ENCODE measurements at regions not wholly inside any gene's neighbourhood (a gene's known extent, or its start where the extent isn't known, plus 50 kb on each side); places are given as distances from the start of the nearest gene placed in this dataset.

- no peak for DNase-seq (ENCODE audit: low read depth)
- no peak overlapping the region for H3K4me3 ChIP-seq (ENCODE audit: low read depth, low read length)
- no peak for TF ChIP-seq CTCF (IDR thresholded peaks at IDR 0.05; ENCODE audit: low read depth, low read length, missing control alignments)
Observed at GRCh38 chr7:52091101-52091500, 774.5 kb upstream of the COBL start.

- TF ChIP-seq CTCF (IDR thresholded peaks at IDR 0.05; ENCODE audit: low read depth, low read length, missing control alignments): no peak
- H3K4me3 ChIP-seq (ENCODE audit: low read depth, low read length): no peak overlapping the region
- no peak for DNase-seq (ENCODE audit: low read depth)
Observed at GRCh38 chr7:52088008-52088901, 771.6 kb upstream of the COBL start.

GRCh38 chr7:52085610-52086009, 769.0 kb upstream of the COBL start:
- TF ChIP-seq CTCF (IDR thresholded peaks at IDR 0.05; ENCODE audit: low read depth, low read length, missing control alignments): no peak
- DNase-seq (ENCODE audit: low read depth): no peak
- no peak overlapping the region for H3K4me3 ChIP-seq (ENCODE audit: low read depth, low read length)

- TF ChIP-seq CTCF (IDR thresholded peaks at IDR 0.05; ENCODE audit: low read depth, low read length, missing control alignments): no peak
- no peak overlapping the region for H3K4me3 ChIP-seq (ENCODE audit: low read depth, low read length)
- no peak for DNase-seq (ENCODE audit: low read depth)
Observed at GRCh38 chr7:52080493-52080892, 763.9 kb upstream of the COBL start.

- no peak for TF ChIP-seq CTCF (IDR thresholded peaks at IDR 0.05; ENCODE audit: low read depth, low read length, missing control alignments)
- DNase-seq (ENCODE audit: low read depth): no peak
- H3K4me3 ChIP-seq (ENCODE audit: low read depth, low read length): no peak overlapping the region
Observed at GRCh38 chr7:52079726-52080125, 763.1 kb upstream of the COBL start.

GRCh38 chr7:52077571-52077970, 761.0 kb upstream of the COBL start:
- DNase-seq (ENCODE audit: low read depth): no peak
- no peak overlapping the region for H3K4me3 ChIP-seq (ENCODE audit: low read depth, low read length)
- TF ChIP-seq CTCF (IDR thresholded peaks at IDR 0.05; ENCODE audit: low read depth, low read length, missing control alignments): no peak

- no peak overlapping the region for H3K4me3 ChIP-seq (ENCODE audit: low read depth, low read length)
- TF ChIP-seq CTCF (IDR thresholded peaks at IDR 0.05; ENCODE audit: low read depth, low read length, missing control alignments): no peak
- DNase-seq (ENCODE audit: low read depth): no peak
Observed at GRCh38 chr7:52074912-52075311, 758.3 kb upstream of the COBL start.
